K562 (cell line): ENCODE measurements at regions not wholly inside any gene's neighbourhood (a gene's known extent, or its start where the extent isn't known, plus 50 kb on each side); places are given as distances from the start of the nearest gene placed in this dataset.

ENCODE experiments used
- BRCA1 ChIP-seq, 2 experiments: fragments of 450-650 bp in 1 of 2; sonication (generic) in 1 of 2; formaldehyde crosslinking in 1 of 2; IDR thresholded peaks; 2 replicates each; pipeline versions ENCODE4 v1.5.0 to v1.6.1; 2017 to 2020; ENCODE audit warnings: mild to moderate bottlenecking in 1 of 2, missing genetic modification reagents in 1 of 2
- ETS1 ChIP-seq: conservative IDR thresholded peaks from 2 replicates; pipeline ENCODE4 v1.6.1; 2011; ENCODE audit warnings: low read depth, mild to moderate bottlenecking, low read length; ENCODE audit not compliant: control insufficient read depth
- MAZ ChIP-seq, 2 experiments: fragments of 450-650 bp in 1 of 2; sonication (generic) in 1 of 2; formaldehyde crosslinking; IDR thresholded peaks in 1 of 2; conservative IDR thresholded peaks in 1 of 2; 2 replicates each; pipeline versions ENCODE4 v1.4.0 to v1.5.0; 2020; ENCODE audit warnings: mild to moderate bottlenecking in 1 of 2, missing genetic modification reagents in 1 of 2
- PCBP2 ChIP-seq: fragments of 200-400 bp; formaldehyde crosslinking; IDR thresholded peaks from 2 replicates; pipeline ENCODE4 v1.6.1; 2018; ENCODE audit warnings: low read length, low read depth, mild to moderate bottlenecking, moderate library complexity; ENCODE audit not compliant: poor library complexity, severe bottlenecking
- POLR2A ChIP-seq: fragments of 450-650 bp; conservative IDR thresholded peaks from 2 replicates; pipeline ENCODE4 v1.6.1; 2016
- POLR2G ChIP-seq: fragments of 200-400 bp; formaldehyde crosslinking; IDR thresholded peaks from 2 replicates; pipeline ENCODE4 v1.6.1; 2017; ENCODE audit warnings: low read depth, mild to moderate bottlenecking, antibody characterized with exemption, low read length, moderate library complexity
- SIX5 ChIP-seq, 2 experiments: IDR thresholded peaks; 2 replicates each; pipeline ENCODE4 v1.6.1; 2011; ENCODE audit warnings: low read length in 2 of 2, borderline replicate concordance in 1 of 2, low read depth in 1 of 2, mild to moderate bottlenecking in 1 of 2, moderate library complexity in 1 of 2; ENCODE audit not compliant: insufficient read depth in 1 of 2
- SMARCB1 ChIP-seq: IDR thresholded peaks from 2 replicates; pipeline ENCODE4 v1.6.1; 2011; ENCODE audit warnings: improper control_type of control experiment, low read depth; ENCODE audit not compliant: insufficient read length
- TAF1 ChIP-seq: IDR thresholded peaks from 2 replicates; pipeline ENCODE4 v1.6.1; 2011; ENCODE audit warnings: mild to moderate bottlenecking, low read length, moderate library complexity; ENCODE audit not compliant: insufficient read depth, control insufficient read depth, severe bottlenecking; ENCODE audit errors: extremely low read depth
- TF ChIP-seq, protein P1 (sequence below): sonication (generic); formaldehyde crosslinking; IDR thresholded peaks from 2 replicates; pipeline ENCODE4 v1.8.1; 2023; ENCODE audit warnings: missing genetic modification reagents, mild to moderate bottlenecking, borderline replicate concordance

DNA sequence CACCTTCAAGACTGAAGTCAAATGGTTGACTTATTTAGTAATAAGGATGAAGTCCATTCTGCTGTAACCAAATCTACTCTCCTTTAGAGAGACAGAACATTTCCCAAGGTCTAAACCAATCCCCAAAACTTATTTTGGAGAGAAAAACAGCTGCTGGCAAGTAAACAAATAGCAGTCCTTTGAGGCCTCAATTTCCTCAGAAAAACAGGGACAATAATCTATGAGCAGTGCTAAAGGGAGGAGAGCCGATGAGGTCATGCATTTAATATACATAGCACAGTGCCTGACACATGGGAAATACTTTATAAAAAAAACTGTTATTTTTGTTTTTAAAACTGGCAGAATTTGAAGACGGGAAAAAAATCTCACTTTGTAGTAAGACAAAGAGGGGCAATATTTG is 526.0 kb downstream of the EPM2A start:
- TF ChIP-seq ETS1, result no peak
- TF ChIP-seq, protein P1, sequence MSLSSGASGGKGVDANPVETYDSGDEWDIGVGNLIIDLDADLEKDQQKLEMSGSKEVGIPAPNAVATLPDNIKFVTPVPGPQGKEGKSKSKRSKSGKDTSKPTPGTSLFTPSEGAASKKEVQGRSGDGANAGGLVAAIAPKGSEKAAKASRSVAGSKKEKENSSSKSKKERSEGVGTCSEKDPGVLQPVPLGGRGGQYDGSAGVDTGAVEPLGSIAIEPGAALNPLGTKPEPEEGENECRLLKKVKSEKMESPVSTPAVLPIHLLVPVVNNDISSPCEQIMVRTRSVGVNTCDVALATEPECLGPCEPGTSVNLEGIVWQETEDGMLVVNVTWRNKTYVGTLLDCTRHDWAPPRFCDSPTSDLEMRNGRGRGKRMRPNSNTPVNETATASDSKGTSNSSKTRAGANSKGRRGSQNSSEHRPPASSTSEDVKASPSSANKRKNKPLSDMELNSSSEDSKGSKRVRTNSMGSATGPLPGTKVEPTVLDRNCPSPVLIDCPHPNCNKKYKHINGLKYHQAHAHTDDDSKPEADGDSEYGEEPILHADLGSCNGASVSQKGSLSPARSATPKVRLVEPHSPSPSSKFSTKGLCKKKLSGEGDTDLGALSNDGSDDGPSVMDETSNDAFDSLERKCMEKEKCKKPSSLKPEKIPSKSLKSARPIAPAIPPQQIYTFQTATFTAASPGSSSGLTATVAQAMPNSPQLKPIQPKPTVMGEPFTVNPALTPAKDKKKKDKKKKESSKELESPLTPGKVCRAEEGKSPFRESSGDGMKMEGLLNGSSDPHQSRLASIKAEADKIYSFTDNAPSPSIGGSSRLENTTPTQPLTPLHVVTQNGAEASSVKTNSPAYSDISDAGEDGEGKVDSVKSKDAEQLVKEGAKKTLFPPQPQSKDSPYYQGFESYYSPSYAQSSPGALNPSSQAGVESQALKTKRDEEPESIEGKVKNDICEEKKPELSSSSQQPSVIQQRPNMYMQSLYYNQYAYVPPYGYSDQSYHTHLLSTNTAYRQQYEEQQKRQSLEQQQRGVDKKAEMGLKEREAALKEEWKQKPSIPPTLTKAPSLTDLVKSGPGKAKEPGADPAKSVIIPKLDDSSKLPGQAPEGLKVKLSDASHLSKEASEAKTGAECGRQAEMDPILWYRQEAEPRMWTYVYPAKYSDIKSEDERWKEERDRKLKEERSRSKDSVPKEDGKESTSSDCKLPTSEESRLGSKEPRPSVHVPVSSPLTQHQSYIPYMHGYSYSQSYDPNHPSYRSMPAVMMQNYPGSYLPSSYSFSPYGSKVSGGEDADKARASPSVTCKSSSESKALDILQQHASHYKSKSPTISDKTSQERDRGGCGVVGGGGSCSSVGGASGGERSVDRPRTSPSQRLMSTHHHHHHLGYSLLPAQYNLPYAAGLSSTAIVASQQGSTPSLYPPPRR, result no peak
- no peak for TF ChIP-seq TAF1
- no peak for TF ChIP-seq POLR2A
- TF ChIP-seq SMARCB1, result no peak
- TF ChIP-seq SIX5 (IDR thresholded peaks at IDR 0.05; ENCODE audit: borderline replicate concordance in 1 of 2, insufficient read depth in 1 of 2, low read depth in 1 of 2, low read length in 2 of 2), result no peak
- no peak for TF ChIP-seq PCBP2
- no peak for TF ChIP-seq MAZ (CRISPR knock-in tag; conservative IDR thresholded peaks at IDR 0.05 in 1 of 2, IDR thresholded peaks at IDR 0.05 in 1 of 2)
- no peak for TF ChIP-seq POLR2G
- TF ChIP-seq BRCA1 (IDR thresholded peaks at IDR 0.05), result no peak
- no peak for TF ChIP-seq BRCA1 (CRISPR knock-in tag; IDR thresholded peaks at IDR 0.05)
